CD4-positive, alpha-beta T cell treated with Interleukin-10 for 1 hour (primary cell): ENCODE measurements at regions not wholly inside any gene's neighbourhood (a gene's known extent, or its start where the extent isn't known, plus 50 kb on each side); places are given as distances from the start of the nearest gene placed in this dataset.

Experiments used
- DNase-seq: peaks from one replicate; pipeline ENCODE4 v3.0.0-alpha.2; 2020

DNA sequence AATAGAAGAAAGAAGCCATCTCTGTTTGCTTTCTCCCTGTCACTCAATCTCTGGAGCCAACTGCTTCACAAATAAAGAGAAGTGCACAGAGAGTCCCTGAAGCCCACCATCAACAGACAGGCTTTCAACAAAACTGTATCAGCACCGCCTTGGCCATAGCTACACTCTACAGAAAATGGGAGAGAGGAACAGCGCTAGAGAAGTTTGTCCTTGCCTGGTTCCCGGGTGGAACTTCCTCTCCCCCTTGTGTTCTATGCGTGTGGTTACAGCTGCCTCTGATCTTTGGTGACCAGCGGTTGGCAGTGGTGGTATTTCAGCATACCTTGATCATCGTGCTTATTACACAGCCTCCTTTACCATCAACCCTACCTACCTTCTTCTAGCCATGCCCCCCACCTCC lies 91.4 kb upstream of the CCL2 start:
- DNase-seq: no peak

DNA sequence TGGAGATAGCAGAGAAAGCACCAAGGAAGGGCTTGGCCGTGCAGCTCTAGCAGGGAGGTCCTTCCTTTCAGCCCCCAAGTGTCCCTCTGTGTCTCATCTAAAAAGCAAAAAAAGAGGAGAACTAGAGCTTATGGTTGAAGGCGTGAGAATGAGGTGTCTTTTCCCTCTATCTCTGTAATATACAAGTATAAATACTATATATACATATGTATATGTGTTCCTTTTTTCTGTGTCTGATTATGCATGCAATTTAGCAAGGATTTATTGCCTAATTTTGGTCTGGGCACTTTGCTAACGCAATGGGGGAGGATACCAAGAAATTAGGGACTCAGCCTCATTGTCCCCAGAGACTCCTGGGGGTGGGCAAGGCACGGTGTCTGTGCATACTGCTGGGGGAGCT lies 90.2 kb upstream of the CCL2 start:
- DNase-seq: no peak

GRCh38 chr17:34166352-34166751 lies 88.7 kb upstream of the CCL2 start:
- no peak for DNase-seq

DNA sequence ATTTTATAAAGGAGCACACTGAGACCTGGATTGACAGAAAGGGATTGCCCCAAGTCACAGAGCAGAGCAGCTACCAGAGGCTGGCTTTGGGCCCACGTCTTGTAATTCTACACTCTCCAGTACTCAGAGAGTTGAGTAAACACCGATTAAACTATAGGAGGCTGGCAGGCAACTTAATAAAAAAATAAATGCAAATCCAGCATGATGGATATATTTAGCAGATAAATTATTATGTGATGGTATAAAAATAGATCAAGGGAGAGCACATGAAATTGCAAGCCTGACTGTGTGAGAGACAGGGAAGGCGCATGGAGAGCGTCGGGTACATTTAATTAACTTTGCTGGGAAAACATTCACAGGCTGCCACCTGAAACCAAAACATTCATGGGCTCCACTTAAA lies 87.7 kb upstream of the CCL2 start:
- no peak for DNase-seq

GRCh38 chr17:34168989-34169388 lies 86.1 kb upstream of the CCL2 start:
- no peak for DNase-seq

DNA sequence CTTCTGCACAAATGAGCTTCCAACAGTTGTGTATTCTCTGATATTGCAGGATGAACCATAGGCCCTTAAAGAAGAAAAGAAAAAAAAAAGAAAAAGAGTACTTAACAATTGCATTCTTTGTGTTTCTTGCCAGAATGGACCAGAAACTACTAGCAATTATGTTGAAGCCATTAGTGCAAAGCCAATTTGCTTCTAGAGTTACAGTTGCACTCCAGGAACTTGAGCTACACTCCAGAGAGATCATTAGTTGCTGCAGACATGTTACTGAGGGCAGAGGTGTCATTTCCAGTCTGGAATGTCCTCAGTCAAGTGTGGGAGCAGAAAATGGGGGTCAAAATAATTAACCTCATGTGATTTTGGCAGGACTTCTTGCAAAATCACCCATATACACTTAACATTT lies 85.6 kb upstream of the CCL2 start:
- DNase-seq: no peak

DNA sequence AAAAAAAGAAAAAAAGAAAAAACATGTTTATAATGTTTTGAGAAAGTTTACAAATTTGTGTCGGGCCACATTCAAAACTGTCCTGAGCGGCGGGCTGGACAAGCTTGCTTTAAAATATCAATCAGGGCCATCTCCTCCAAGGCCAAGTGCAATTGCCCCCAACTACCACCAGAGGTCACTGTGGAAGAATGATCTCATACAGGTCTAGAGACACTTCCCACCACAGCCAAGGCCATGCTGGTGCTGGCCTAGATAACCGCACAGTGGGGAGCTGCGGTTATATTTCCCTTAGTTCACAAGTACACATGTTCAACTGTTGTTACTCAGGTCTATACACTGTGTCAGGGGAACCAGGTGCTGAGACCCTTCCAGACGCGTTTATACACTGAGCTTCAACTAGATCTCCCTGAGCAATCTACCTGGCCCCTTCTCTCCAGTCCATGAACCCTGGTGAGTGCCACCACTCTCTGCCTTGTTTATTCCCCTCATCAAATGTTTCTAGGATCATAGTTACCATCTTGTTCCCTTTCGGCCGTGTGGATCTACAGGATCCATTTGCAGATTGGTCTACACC lies 83.8 kb upstream of the CCL2 start:
- peak; percentile 49 for DNase-seq

DNA sequence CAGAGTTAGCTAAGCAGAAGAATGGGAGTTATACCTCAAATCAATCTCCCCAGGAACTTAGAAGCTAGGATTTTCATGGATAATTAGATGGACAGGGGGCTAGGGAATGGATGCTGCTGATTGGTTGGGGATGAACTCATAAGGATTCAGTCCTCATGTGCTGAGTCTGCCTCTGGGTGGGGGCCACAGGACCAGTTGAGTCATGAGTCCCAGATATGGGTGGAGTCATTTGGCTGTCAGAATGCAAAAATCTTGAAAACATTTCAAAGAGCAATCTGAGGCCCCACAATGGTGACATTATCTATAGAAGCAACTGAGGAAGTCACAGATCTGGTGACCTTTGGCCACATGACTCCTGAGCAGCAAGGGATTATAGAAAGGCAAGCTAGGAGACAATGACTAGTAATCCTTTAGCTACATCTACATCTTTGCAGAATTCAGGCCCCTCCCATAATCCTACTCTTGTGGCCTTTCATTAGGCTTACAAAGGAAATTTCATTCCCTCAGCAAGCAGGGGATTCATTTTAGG lies 82.6 kb upstream of the CCL2 start:
- no peak for DNase-seq

DNA sequence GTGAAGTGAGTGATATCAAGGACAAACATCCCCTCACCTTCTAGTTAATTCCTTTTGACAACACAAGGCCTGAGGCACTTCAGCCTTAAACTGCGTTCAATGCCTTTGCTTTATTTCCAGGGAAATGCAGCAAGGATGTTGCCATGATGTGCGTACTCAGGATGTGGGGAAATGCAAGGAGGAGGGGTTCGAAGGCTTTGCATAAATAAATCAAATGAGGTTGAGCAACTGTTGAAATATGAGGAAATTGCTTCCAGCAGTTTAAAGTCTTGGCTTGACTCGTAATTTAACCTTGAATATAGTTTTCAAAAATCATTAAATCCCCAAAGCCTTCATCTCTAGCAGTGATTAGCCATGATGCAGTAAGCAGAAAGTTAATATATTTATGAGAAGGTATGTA lies 81.8 kb upstream of the CCL2 start:
- no peak for DNase-seq

GRCh38 chr17:34174496-34174895 lies 80.6 kb upstream of the CCL2 start:
- no peak for DNase-seq

DNA sequence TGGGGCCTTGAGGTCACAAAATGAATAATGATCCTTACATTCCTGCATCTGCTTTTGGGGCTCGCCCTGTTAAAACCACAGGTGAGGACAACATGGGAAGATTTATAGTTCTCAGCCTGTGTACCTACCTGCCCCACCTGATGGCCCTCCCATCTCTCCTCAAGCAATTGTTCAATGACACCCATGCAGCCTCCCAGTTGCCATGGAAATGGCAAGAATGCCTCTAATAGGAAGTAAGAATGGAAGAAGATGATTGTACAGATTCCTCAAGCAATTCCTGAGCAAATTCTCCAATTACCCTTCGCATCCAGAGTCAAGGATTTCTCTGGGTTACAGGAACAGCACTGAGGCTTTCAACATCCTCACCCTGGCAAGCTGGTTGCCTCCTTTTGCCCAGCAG lies 78.6 kb upstream of the CCL2 start:
- DNase-seq: no peak

GRCh38 chr17:34177642-34178041 lies 77.4 kb upstream of the CCL2 start:
- DNase-seq: no peak

DNA sequence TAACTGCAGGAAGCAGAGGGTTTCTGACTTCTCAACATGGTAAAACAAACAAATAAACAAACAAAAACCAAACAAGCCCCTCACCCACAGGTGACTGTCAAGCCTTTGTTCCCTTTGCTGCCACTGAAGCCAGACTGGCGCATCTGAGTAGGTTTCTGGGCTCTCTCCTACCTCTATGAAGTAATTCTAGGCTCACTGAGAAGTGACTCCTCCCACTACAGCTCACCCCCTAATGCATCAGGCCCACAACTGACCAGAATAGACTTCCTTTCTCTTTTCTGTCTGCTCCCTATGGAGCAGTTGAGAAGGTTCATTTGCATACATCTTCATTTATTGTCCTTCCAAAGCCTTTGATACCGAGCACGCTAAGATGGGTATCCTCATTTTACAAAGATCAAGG lies 77.0 kb upstream of the CCL2 start:
- DNase-seq: no peak

DNA sequence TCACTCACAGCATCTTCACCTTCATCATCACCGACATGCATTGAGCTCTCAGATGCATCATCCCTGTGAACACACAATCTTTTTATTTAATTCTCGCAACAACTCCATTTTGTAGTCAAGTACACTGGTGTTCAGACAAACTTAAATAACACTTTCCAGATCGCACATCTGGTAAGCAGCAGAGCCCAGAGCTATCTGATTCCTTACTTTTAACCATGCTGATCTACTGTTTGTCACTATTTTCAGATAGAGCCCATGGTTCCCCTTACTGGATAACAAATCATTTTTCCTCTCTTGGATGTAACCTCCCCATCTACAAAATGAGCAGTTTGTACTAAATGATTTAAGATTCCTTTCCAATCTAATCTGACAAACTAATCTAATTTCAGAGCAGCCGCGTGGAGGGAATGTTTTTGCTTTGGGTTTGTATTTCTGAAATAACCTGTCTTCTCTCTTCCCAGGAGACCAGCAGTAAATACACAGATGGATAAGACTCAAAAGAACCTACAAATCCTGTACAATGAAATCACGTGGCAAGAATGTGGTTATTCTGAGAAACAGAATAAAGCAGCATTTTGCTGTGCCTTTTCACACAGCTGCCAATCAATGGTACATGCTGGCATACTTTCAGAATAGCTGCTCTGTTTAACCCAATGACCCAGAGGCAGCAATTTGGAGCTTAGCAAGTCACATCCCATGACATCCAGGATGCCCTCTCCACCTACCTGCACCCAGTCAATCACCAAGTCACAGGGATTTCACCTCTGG lies 72.9 kb upstream of the CCL2 start:
- no peak for DNase-seq

DNA sequence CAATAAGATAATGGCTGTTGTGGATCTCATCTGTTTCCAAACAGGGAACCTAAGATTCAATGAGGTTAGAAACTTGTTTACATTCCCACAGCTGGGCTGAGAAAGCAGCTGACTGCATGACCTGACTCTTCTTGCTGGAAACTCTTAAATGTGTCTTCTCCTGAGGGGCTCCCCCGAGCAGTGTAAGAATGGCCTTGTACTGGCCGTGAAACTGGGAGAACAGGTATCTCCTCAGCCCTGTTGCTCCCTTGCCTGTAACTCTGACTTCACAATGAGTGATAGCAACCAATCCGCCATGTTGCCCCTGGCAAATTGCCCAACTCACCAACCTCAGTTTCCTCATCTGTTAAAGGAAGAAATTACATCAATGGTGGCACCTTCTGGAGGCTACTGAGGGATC lies 59.1 kb upstream of the CCL2 start:
- no peak for DNase-seq

DNA sequence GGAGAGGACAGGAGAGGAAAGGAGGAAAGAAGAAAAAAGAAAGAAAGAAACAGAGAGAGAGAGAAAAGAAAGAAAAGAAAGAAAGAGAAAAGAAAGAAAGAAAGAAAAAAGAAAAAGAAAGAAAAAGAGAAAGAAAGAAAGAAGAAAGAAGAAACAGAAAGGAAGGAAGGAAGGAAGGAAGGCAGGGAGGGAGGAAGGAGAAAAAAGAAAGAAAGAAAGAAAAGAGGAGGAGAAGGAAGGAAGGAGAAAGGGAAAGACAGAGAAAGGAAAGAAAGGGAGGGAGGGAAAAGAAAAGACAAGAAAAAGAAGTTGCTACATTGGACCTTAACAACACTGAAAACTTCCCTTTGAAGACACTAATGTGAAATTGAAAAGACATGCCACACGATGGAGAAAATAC lies 56.6 kb upstream of the CCL2 start:
- DNase-seq: no peak

DNA sequence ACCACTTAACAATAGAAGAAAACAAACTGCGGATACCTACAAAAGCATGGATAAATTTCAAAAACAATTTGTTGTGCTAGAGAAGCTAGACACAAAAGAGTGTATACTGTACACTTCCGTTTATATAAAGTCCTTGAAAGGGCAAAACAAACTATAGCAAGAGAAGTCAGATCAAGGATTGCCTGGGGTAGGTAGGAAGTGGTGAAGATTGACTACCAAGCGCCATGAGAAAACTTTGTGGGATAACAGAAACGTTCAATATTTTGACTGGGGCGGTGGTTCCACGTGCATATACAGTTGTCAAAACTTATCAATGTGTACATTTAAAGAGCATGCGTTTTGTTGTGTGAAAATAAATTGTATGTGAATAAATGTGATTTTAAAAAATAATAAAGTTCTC lies 55.6 kb upstream of the CCL2 start:
- DNase-seq: no peak

- DNase-seq: peak; percentile 76
Observed at GRCh38 chr17:34199932-34200534, 55.1 kb upstream of the CCL2 start.

DNA sequence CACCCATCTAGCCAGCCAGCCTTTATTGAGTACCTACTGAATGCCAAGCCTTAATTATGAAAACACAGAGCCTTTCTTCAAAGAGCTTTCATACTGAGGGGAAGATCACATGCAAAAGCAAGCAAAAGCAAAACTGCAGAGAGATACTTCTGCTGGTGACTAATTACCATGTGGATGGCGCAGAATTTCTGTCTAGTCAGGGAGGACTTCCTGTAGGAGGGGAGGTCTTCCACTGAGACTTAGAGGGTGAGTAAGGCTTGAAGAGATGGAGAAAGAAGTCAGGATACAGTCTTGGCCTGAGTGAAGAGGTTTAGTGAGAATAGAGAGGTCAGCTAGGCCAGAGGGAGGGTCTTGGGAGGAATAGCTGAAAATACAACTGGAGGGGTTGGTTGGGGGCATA lies 53.9 kb upstream of the CCL2 start:
- DNase-seq: no peak

DNA sequence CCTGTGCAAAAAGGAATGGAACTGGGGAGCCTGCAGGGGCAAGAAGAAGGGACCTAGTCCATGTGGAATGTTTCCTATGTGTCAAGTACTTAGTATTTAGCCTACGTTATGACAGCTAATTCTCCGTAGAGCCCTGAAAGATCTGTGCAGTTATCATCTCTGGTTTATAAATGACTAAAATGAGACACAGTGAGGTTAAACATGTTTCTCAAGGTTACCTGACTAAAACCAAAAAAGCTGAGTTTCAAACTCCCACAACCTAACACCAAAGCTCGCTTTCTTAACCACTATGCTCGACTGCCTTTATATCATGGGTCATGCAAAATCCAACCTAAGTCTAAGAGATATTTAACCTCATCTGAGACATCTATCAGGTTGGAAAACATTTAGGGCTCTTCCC lies 53.3 kb upstream of the CCL2 start:
- DNase-seq: no peak

GRCh38 chr17:34203018-34203638 lies 52.0 kb upstream of the CCL2 start:
- no peak for DNase-seq

- DNase-seq: no peak
Observed at GRCh38 chr17:34204402-34204801, 50.7 kb upstream of the CCL2 start.
